B cell (primary cell): ENCODE measurements at regions not wholly inside any gene's neighbourhood (a gene's known extent, or its start where the extent isn't known, plus 50 kb on each side); places are given as distances from the start of the nearest gene placed in this dataset.

ENCODE experiments used
- ATAC-seq: fragments of 200-7000 bp; cut with Tn5 transposase; one replicate; pipeline ENCODE4 v1.10.0; 2021; ENCODE audit warnings: low read depth, mild to moderate bottlenecking, moderate number of reproducible peaks, moderate library complexity
- CTCF ChIA-PET: fragments of 350-600 bp; sonication (Branson Sonifier 250); formaldehyde crosslinking; loops from one replicate; lab custom pipeline; 2021; ENCODE audit warnings: antibody characterized with exemption, inconsistent platforms; lab: Charles Lee
- POLR2A ChIA-PET: fragments of 350-600 bp; sonication (Branson Sonifier 250); formaldehyde crosslinking; loops from one replicate; lab custom pipeline; 2021; ENCODE audit warnings: antibody characterized with exemption; lab: Charles Lee
- DNase-seq: peaks from one replicate; pipeline ENCODE4 v3.0.0; 2013
- H2AFZ ChIP-seq: 2 replicates; pipeline ENCODE4 v1.6.1; 2012; ENCODE audit warnings: mild to moderate bottlenecking, low read depth, low read length; ENCODE audit not compliant: insufficient read depth, poor library complexity, severe bottlenecking
- H3K27ac ChIP-seq, 2 donors: 1 replicate in 1 of 2; 2 replicates in 1 of 2; pipeline ENCODE4 v1.5.1; 2012 to 2013; ENCODE audit warnings: low read length in 2 of 2, mild to moderate bottlenecking in 2 of 2, moderate library complexity in 1 of 2
- H3K27me3 ChIP-seq, 4 experiments: fragments of 200-600 bp in 1 of 4; sonication (generic) in 1 of 4; replicated peaks in 1 of 4; 1 replicate in 2 of 4; 2 replicates in 2 of 4; pipeline versions ENCODE4 v1.6.1 to v1.7.0; 2013 to 2016; ENCODE audit warnings: low read length in 3 of 4, mild to moderate bottlenecking in 2 of 4, mixed read lengths in 1 of 4, moderate library complexity in 1 of 4; ENCODE audit not compliant: insufficient read depth in 4 of 4, control insufficient read depth in 3 of 4; ENCODE audit errors: control extremely low read depth in 1 of 4
- H3K36me3 ChIP-seq, 2 experiments: replicated peaks in 1 of 2; 1 replicate in 1 of 2; 2 replicates in 1 of 2; pipeline versions ENCODE4 v1.6.1 to v1.7.1; 2013; ENCODE audit warnings: low read length in 1 of 2; ENCODE audit not compliant: insufficient read depth in 2 of 2, control insufficient read depth in 1 of 2; ENCODE audit errors: control extremely low read depth in 1 of 2, extremely low read depth in 1 of 2
- H3K4me1 ChIP-seq, 2 donors: fragments of 200-600 bp in 1 of 2; sonication (generic) in 1 of 2; 1 replicate in 1 of 2; 2 replicates in 1 of 2; pipeline versions ENCODE4 v1.5.1 to v1.6.1; 2013 to 2017; ENCODE audit warnings: low read length in 2 of 2; ENCODE audit not compliant: control insufficient read depth in 2 of 2, insufficient read depth in 2 of 2
- H3K4me2 ChIP-seq: replicated peaks from 2 replicates; pipeline ENCODE3; 2012; ENCODE audit warnings: mild to moderate bottlenecking, low read depth, low read length; ENCODE audit not compliant: poor library complexity, severe bottlenecking
- H3K4me3 ChIP-seq, 5 experiments: fragments of 200-600 bp in 1 of 5; sonication (generic) in 1 of 5; 1 replicate in 3 of 5; 2 replicates in 2 of 5; pipeline versions ENCODE4 v1.5.1 to v1.7.0; 2011 to 2016; ENCODE audit warnings: low read length in 4 of 5, mild to moderate bottlenecking in 4 of 5, low read depth in 2 of 5, control low read depth in 1 of 5, moderate library complexity in 1 of 5; ENCODE audit not compliant: insufficient read depth in 1 of 5; ENCODE audit errors: control extremely low read depth in 1 of 5, extremely low read depth in 1 of 5
- H3K79me2 ChIP-seq: fragments of 200-600 bp; sonication (generic); one replicate; pipeline ENCODE4 v1.6.0; 2016; ENCODE audit warnings: low read length; ENCODE audit not compliant: control insufficient read depth, insufficient read depth
- H3K9ac ChIP-seq: fragments of 200-600 bp; sonication (generic); 2 replicates; pipeline ENCODE4 v1.6.1; 2017; ENCODE audit warnings: mild to moderate bottlenecking, low read length, moderate library complexity
- H3K9me3 ChIP-seq, 3 donors: one replicate each; pipeline versions ENCODE4 v1.6.1 to v1.7.1; 2013; ENCODE audit warnings: low read length in 2 of 3; ENCODE audit not compliant: control insufficient read depth in 2 of 3, insufficient read depth in 1 of 3; ENCODE audit errors: control extremely low read depth in 1 of 3
- H4K20me1 ChIP-seq: 2 replicates; pipeline ENCODE4 v1.6.0; 2012; ENCODE audit warnings: mild to moderate bottlenecking, low read length; ENCODE audit not compliant: insufficient read depth, control insufficient read depth, poor library complexity, severe bottlenecking
- H3K27ac Mint-ChIP-seq: one replicate; pipeline ENCODE4 v1.8.0; 2021; ENCODE audit warnings: mixed read lengths
- H3K27me3 Mint-ChIP-seq: one replicate; pipeline ENCODE4 v1.8.0; 2021; ENCODE audit warnings: mixed read lengths
- H3K4me1 Mint-ChIP-seq: one replicate; pipeline ENCODE4 v1.8.0; 2021; ENCODE audit warnings: mixed read lengths
- H3K4me3 Mint-ChIP-seq: one replicate; pipeline ENCODE4 v1.8.0; 2021; ENCODE audit warnings: mixed read lengths
- H3K9me3 Mint-ChIP-seq: one replicate; pipeline ENCODE4 v1.8.0; 2022; ENCODE audit warnings: mixed read lengths; ENCODE audit not compliant: insufficient read depth
- EZH2 ChIP-seq: IDR thresholded peaks from 2 replicates; pipeline ENCODE4 v1.6.1; 2012; ENCODE audit warnings: borderline replicate concordance, low read depth, mild to moderate bottlenecking, moderate library complexity, low read length; ENCODE audit not compliant: insufficient read depth, poor library complexity, severe bottlenecking
- WGBS: methylation state at CpG from one replicate; pipeline ENCODE4 v1.1.5; 2013; ENCODE audit warnings: missing lambda C conversion rate; ENCODE audit not compliant: insufficient coverage; 5-methylcytosine and 5-hydroxymethylcytosine counted together
- intact Hi-C: fragments of 100-400 bp; cut with micrococcal nuclease; formaldehyde crosslinking; loops from one replicate; pipeline ENCODE4 v1.10.0; 2022
- TF ChIP-seq, protein P1 (sequence below): fragments of 200-600 bp; IDR thresholded peaks from one replicate; pipeline ENCODE4 v1.8.0; 2022; ENCODE audit warnings: antibody characterized with exemption, mild to moderate bottlenecking

DNA sequence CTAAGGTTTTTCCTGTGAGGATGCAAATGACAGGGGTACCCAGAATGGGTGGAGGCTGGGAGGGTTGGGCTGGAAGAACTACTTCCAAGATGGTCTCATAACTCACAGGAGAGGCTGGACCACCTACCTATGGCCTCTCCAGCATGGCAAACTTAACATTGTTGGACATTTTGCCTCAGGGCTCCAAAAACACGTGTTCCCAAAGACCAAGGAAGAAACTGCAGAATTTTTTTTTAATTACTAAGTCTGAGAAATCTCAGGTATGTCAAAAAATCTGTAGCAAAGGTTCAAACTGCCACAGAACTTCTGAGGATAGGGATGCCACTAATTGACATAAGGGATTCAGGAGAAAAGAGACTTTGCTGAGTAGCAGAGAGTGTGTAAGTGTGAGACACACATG, 270.8 kb downstream of the NNT start:
- H3K27ac Mint-ChIP-seq, result no peak overlapping the region
- POLR2A ChIA-PET, result no interaction called here
- no peak for ATAC-seq

DNA sequence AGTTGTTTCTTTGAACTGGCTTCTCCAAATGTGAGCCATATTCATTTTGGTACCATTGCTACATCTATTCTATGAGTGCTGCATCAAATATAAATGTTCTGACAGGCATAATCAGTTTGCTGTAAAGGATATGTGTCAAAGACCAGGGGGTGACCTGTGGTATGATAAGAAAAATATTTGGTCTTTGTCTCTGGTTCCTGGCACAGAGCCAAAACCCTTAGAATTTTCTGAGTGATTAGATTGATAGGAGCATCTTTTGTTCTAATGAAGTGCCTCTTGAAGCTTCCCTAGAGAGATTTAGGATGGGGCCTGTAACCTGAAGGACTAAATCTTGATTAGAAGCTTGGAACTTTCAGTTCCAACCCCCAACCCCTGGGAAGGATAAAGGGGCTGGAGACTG, 256.3 kb downstream of the NNT start:
- intact Hi-C loops, result no loop called here
- POLR2A ChIA-PET, result no interaction called here

More for the DNA sequence above, 270.8 kb downstream of the NNT start:
- Mint-ChIP-seq H3K4me3 (no peak overlapping the region), H3K9me3 (peaks cover 2% of the 10 kb centered on the region), H3K27me3 (no peaks in the 10 kb centered on the region), H3K4me1 (no peaks in the 10 kb centered on the region)
- H3K79me2 ChIP-seq, result no peaks in the 10 kb centered on the region
- no peak for DNase-seq
- H3K36me3 ChIP-seq, result no peaks in the 10 kb centered on the region
- no peak for TF ChIP-seq EZH2
- H3K27ac ChIP-seq, result no peak overlapping the region
- H3K4me2 ChIP-seq, result no peak overlapping the region
- no CpG with 5 or more reads among the region's 1 CpG for WGBS
- no peaks in the 10 kb centered on the region for H3K9me3 ChIP-seq
- H3K4me1 ChIP-seq, result no peaks in the 10 kb centered on the region
- H3K27me3 ChIP-seq, result no peaks in the 10 kb centered on the region
- CTCF ChIA-PET, result no interaction called here
- no peak overlapping the region for H2AFZ ChIP-seq
- intact Hi-C loops, result no loop called here
- no peak overlapping the region for H3K4me3 ChIP-seq
- H3K9ac ChIP-seq, result no peak overlapping the region
- no peaks in the 10 kb centered on the region for H4K20me1 ChIP-seq

More for the DNA sequence above, 256.3 kb downstream of the NNT start:
- TF ChIP-seq EZH2, result no peak
- TF ChIP-seq, protein P1, sequence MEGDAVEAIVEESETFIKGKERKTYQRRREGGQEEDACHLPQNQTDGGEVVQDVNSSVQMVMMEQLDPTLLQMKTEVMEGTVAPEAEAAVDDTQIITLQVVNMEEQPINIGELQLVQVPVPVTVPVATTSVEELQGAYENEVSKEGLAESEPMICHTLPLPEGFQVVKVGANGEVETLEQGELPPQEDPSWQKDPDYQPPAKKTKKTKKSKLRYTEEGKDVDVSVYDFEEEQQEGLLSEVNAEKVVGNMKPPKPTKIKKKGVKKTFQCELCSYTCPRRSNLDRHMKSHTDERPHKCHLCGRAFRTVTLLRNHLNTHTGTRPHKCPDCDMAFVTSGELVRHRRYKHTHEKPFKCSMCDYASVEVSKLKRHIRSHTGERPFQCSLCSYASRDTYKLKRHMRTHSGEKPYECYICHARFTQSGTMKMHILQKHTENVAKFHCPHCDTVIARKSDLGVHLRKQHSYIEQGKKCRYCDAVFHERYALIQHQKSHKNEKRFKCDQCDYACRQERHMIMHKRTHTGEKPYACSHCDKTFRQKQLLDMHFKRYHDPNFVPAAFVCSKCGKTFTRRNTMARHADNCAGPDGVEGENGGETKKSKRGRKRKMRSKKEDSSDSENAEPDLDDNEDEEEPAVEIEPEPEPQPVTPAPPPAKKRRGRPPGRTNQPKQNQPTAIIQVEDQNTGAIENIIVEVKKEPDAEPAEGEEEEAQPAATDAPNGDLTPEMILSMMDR, result no peak
- ATAC-seq, result no peak
- Mint-ChIP-seq H3K4me3 (no peak overlapping the region), H3K4me1 (no peaks in the 10 kb centered on the region), H3K27me3 (no peaks in the 10 kb centered on the region), H3K9me3 (peaks cover 2% of the 10 kb centered on the region), H3K27ac (no peak overlapping the region)
- H3K4me3 ChIP-seq, result no peak overlapping the region
- no peak overlapping the region for H3K4me2 ChIP-seq
- H4K20me1 ChIP-seq, result no peaks in the 10 kb centered on the region
- no peak overlapping the region for H2AFZ ChIP-seq
- H3K27me3 ChIP-seq, result no peaks in the 10 kb centered on the region
- no peak overlapping the region for H3K9ac ChIP-seq
- no peaks in the 10 kb centered on the region for H3K36me3 ChIP-seq
- H3K79me2 ChIP-seq, result no peaks in the 10 kb centered on the region
- no peaks in the 10 kb centered on the region for H3K9me3 ChIP-seq
- CTCF ChIA-PET, result no interaction called here
- H3K27ac ChIP-seq, result no peak overlapping the region
- DNase-seq, result no peak
- H3K4me1 ChIP-seq, result no peaks in the 10 kb centered on the region
